ENCODE measurements at regions not wholly inside any gene's neighbourhood (a gene's known extent, or its start where the extent isn't known, plus 50 kb on each side); places are given as distances from the start of the nearest gene placed in this dataset.

- Histone ChIP-seq H3K27ac (ENCODE audit: insufficient read length, low read depth, low read length) (no peak overlapping the region), H4K20me1 (ENCODE audit: control insufficient read depth, insufficient read depth, insufficient read length) (no peaks in the 10 kb centered on the region), H3K23ac (ENCODE audit: insufficient read length, low read depth, low read length) (no peak overlapping the region), H3K79me2 (ENCODE audit: insufficient read depth, low read length) (no peaks in the 10 kb centered on the region), H3K23me2 (ENCODE audit: insufficient read length, low read depth, low read length, poor library complexity, severe bottlenecking) (no peaks in the 10 kb centered on the region), H3T11ph (ENCODE audit: low read length) (no peak overlapping the region), H3K9me3 (ENCODE audit: control insufficient read depth, low read depth, low read length) (no peaks in the 10 kb centered on the region), H4K8ac (replicated peaks; ENCODE audit: insufficient read length, low read depth, low read length) (no peak overlapping the region), H3K18ac (ENCODE audit: insufficient read length, low read depth, low read length) (no peak overlapping the region), H3K4ac (ENCODE audit: low read depth, low read length) (no peak overlapping the region), H3K9ac (ENCODE audit: extremely low read depth, insufficient read length, low read length) (no peak overlapping the region), H2BK12ac (ENCODE audit: insufficient read length, low read depth, low read length) (no peak overlapping the region), H3K4me1 (ENCODE audit: insufficient read depth, low read length) (no peaks in the 10 kb centered on the region), H3K79me1 (ENCODE audit: insufficient read depth, low read depth, low read length, poor library complexity, severe bottlenecking) (no peaks in the 10 kb centered on the region), H2BK15ac (ENCODE audit: low read depth, low read length) (no peak overlapping the region), H3K56ac (ENCODE audit: insufficient read length, low read depth, low read length) (no peak overlapping the region), H4K5ac (ENCODE audit: insufficient read length, low read depth, low read length) (no peak overlapping the region), H3K14ac (ENCODE audit: insufficient read depth, low read length) (no peak overlapping the region), H2AK5ac (ENCODE audit: insufficient read length, low read length) (no peak overlapping the region), H3K27me3 (ENCODE audit: insufficient read depth, low read length) (no peaks in the 10 kb centered on the region), H3K4me2 (ENCODE audit: insufficient read depth, insufficient read length, low read length) (no peak overlapping the region), H2AFZ (ENCODE audit: low read length) (no peak overlapping the region), H4K91ac (ENCODE audit: insufficient read length, low read depth, low read length) (no peak overlapping the region), H2BK5ac (ENCODE audit: insufficient read length, low read length) (no peak overlapping the region), H2BK20ac (ENCODE audit: low read depth, low read length, poor library complexity, severe bottlenecking) (no peak overlapping the region), H2BK120ac (ENCODE audit: low read depth, low read length, poor library complexity, severe bottlenecking) (no peak overlapping the region)
- TF ChIP-seq, protein P1, sequence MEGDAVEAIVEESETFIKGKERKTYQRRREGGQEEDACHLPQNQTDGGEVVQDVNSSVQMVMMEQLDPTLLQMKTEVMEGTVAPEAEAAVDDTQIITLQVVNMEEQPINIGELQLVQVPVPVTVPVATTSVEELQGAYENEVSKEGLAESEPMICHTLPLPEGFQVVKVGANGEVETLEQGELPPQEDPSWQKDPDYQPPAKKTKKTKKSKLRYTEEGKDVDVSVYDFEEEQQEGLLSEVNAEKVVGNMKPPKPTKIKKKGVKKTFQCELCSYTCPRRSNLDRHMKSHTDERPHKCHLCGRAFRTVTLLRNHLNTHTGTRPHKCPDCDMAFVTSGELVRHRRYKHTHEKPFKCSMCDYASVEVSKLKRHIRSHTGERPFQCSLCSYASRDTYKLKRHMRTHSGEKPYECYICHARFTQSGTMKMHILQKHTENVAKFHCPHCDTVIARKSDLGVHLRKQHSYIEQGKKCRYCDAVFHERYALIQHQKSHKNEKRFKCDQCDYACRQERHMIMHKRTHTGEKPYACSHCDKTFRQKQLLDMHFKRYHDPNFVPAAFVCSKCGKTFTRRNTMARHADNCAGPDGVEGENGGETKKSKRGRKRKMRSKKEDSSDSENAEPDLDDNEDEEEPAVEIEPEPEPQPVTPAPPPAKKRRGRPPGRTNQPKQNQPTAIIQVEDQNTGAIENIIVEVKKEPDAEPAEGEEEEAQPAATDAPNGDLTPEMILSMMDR (conservative IDR thresholded peaks at IDR 0.05) = no peak
- H3K4me1 Mint-ChIP-seq = no peaks in the 10 kb centered on the region
- H3K9me3 Mint-ChIP-seq = no peaks in the 10 kb centered on the region
- no CpG with 5 or more reads among the region's 4 CpGs for WGBS (ENCODE audit: extremely low coverage, insufficient read length, low lambda C conversion rate)
- no peaks in the 10 kb centered on the region for H3K36me3 Mint-ChIP-seq (ENCODE audit: insufficient read depth in 1 of 3, low read depth in 3 of 3)
- no peak overlapping the region for H3K4me3 Mint-ChIP-seq
- DNase-seq = no peak
- H3K27ac Mint-ChIP-seq = no peak overlapping the region
- H3K27me3 Mint-ChIP-seq (ENCODE audit: low read depth) = no peaks in the 10 kb centered on the region
Measured at GRCh38 chr11:82462608-82463242, 270.9 kb downstream of the FAM181B start.

Measured in H9 (cell line).